ENCODE measurements at regions not wholly inside any gene's neighbourhood (a gene's known extent, or its start where the extent isn't known, plus 50 kb on each side); places are given as distances from the start of the nearest gene placed in this dataset.
A peak's percentile ranks its signal among the peaks of the same experiment; 100 is the strongest.

DNA sequence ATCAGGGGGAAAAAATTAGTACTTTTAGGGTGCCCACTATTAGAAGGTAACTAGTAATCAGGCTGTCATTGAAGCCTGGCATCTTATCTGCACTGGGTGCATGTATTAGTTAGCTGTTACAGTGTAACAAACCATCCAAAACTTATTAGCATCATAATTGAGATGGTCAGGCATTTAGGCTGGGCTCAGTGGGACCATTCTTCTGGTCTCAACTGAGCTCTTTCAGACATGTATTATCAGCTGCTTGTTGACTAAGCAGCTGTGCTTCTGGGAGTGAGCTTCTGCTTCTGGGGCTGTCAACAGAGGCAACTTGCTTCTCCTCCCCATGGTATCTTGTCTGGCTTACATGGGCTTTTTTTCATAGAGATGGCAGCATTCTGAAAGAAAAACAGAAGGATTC is 154.0 kb upstream of the ZNF92 start:
- TF ChIP-seq, protein P1, sequence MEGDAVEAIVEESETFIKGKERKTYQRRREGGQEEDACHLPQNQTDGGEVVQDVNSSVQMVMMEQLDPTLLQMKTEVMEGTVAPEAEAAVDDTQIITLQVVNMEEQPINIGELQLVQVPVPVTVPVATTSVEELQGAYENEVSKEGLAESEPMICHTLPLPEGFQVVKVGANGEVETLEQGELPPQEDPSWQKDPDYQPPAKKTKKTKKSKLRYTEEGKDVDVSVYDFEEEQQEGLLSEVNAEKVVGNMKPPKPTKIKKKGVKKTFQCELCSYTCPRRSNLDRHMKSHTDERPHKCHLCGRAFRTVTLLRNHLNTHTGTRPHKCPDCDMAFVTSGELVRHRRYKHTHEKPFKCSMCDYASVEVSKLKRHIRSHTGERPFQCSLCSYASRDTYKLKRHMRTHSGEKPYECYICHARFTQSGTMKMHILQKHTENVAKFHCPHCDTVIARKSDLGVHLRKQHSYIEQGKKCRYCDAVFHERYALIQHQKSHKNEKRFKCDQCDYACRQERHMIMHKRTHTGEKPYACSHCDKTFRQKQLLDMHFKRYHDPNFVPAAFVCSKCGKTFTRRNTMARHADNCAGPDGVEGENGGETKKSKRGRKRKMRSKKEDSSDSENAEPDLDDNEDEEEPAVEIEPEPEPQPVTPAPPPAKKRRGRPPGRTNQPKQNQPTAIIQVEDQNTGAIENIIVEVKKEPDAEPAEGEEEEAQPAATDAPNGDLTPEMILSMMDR (IDR thresholded peaks at IDR 0.05): peak; percentile 10; the same call in 1 of the 2 replicates
- TF ChIP-seq SIN3A (IDR thresholded peaks at IDR 0.05; ENCODE audit: borderline replicate concordance, insufficient read depth, low read depth, low read length) (no peak), POLR2AphosphoS5 (IDR thresholded peaks at IDR 0.05; ENCODE audit: low read depth, low read length) (no peak), TCF7L2 (IDR thresholded peaks at IDR 0.05; ENCODE audit: low read depth, low read length) (no peak)
- TF ChIP-seq, protein P2, sequence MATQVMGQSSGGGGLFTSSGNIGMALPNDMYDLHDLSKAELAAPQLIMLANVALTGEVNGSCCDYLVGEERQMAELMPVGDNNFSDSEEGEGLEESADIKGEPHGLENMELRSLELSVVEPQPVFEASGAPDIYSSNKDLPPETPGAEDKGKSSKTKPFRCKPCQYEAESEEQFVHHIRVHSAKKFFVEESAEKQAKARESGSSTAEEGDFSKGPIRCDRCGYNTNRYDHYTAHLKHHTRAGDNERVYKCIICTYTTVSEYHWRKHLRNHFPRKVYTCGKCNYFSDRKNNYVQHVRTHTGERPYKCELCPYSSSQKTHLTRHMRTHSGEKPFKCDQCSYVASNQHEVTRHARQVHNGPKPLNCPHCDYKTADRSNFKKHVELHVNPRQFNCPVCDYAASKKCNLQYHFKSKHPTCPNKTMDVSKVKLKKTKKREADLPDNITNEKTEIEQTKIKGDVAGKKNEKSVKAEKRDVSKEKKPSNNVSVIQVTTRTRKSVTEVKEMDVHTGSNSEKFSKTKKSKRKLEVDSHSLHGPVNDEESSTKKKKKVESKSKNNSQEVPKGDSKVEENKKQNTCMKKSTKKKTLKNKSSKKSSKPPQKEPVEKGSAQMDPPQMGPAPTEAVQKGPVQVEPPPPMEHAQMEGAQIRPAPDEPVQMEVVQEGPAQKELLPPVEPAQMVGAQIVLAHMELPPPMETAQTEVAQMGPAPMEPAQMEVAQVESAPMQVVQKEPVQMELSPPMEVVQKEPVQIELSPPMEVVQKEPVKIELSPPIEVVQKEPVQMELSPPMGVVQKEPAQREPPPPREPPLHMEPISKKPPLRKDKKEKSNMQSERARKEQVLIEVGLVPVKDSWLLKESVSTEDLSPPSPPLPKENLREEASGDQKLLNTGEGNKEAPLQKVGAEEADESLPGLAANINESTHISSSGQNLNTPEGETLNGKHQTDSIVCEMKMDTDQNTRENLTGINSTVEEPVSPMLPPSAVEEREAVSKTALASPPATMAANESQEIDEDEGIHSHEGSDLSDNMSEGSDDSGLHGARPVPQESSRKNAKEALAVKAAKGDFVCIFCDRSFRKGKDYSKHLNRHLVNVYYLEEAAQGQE (IDR thresholded peaks at IDR 0.05; ENCODE audit: insufficient read depth in 1 of 2, low read depth in 2 of 2, low read length in 1 of 2): no peak
